HEK293 (cell line): ENCODE measurements at regions not wholly inside any gene's neighbourhood (a gene's known extent, or its start where the extent isn't known, plus 50 kb on each side); places are given as distances from the start of the nearest gene placed in this dataset.

Experiments
- CTCF ChIA-PET: fragments of 350-600 bp; formaldehyde crosslinking; extraction: SDS; loops from one replicate; lab custom pipeline; 2021; ENCODE audit warnings: antibody characterized with exemption; lab: Yijun Ruan, JAX
- POLR2A ChIA-PET: fragments of 300-600 bp; formaldehyde crosslinking; extraction: SDS; loops from one replicate; lab custom pipeline; 2020; ENCODE audit warnings: antibody characterized with exemption, inconsistent platforms; lab: Yijun Ruan, JAX
- H3K27ac ChIP-seq: fragments of 200-500 bp; sonication (Bioruptor generic); 2 replicates; pipeline ENCODE4 v1.5.1; 2014; ENCODE audit warnings: low read depth, low read length, control low read depth, inconsistent platforms; ENCODE audit errors: extremely low read depth
- H3K36me3 ChIP-seq, 2 experiments: fragments of 200-500 bp in 1 of 2; sonication (Bioruptor generic) in 1 of 2; 1 replicate in 1 of 2; 2 replicates in 1 of 2; pipeline ENCODE4 v1.5.1; 2014 to 2017; ENCODE audit warnings: inconsistent platforms in 2 of 2, low read length in 2 of 2; ENCODE audit not compliant: control insufficient read depth in 2 of 2, insufficient read depth in 1 of 2
- H3K4me1 ChIP-seq: fragments of 200-500 bp; sonication (Bioruptor generic); 2 replicates; pipeline ENCODE4 v1.5.1; 2014; ENCODE audit warnings: mild to moderate bottlenecking, low read length, inconsistent platforms; ENCODE audit not compliant: control insufficient read depth, insufficient read depth
- H3K4me3 ChIP-seq: 2 replicates; pipeline ENCODE4 v1.5.1; 2011; ENCODE audit warnings: low read depth, mild to moderate bottlenecking, control low read depth, low read length, moderate library complexity
- H3K9me3 ChIP-seq: fragments of 200-500 bp; sonication (Bioruptor generic); 2 replicates; pipeline ENCODE4 v1.5.1; 2014; ENCODE audit warnings: low read depth, low read length, inconsistent platforms; ENCODE audit not compliant: control insufficient read depth, insufficient read depth
- FEZF1 ChIP-seq: fragments of 450-650 bp; formaldehyde crosslinking; IDR thresholded peaks from 2 replicates; pipeline ENCODE4 v1.5.1; 2016; ENCODE audit warnings: missing biosample characterization, missing genetic modification characterization
- GLIS2 ChIP-seq: fragments of 450-650 bp; formaldehyde crosslinking; IDR thresholded peaks from 2 replicates; pipeline ENCODE4 v1.5.1; 2016; ENCODE audit warnings: missing biosample characterization, missing genetic modification characterization
- KLF8 ChIP-seq: fragments of 450-650 bp; formaldehyde crosslinking; IDR thresholded peaks from 2 replicates; pipeline ENCODE4 v1.5.1; 2016; ENCODE audit warnings: missing biosample characterization, missing genetic modification characterization
- PRDM6 ChIP-seq: fragments of 450-650 bp; formaldehyde crosslinking; IDR thresholded peaks from 2 replicates; pipeline ENCODE4 v1.5.1; 2017; ENCODE audit warnings: missing biosample characterization, missing genetic modification characterization
- SP2 ChIP-seq: fragments of 450-650 bp; formaldehyde crosslinking; IDR thresholded peaks from 2 replicates; pipeline ENCODE4 v1.5.1; 2016; ENCODE audit warnings: missing biosample characterization, missing genetic modification characterization
- TSHZ1 ChIP-seq: fragments of 450-650 bp; formaldehyde crosslinking; IDR thresholded peaks from 2 replicates; pipeline ENCODE4 v1.5.1; 2016; ENCODE audit warnings: missing biosample characterization, missing genetic modification characterization, borderline replicate concordance
- ZBTB48 ChIP-seq: fragments of 450-650 bp; formaldehyde crosslinking; IDR thresholded peaks from 2 replicates; pipeline ENCODE4 v1.5.1; 2016; ENCODE audit warnings: missing biosample characterization, missing genetic modification characterization
- ZNF112 ChIP-seq: fragments of 450-650 bp; formaldehyde crosslinking; IDR thresholded peaks from 2 replicates; pipeline ENCODE4 v1.5.0; 2017; ENCODE audit warnings: missing biosample characterization, missing genetic modification characterization
- ZNF2 ChIP-seq: fragments of 450-650 bp; formaldehyde crosslinking; IDR thresholded peaks from 2 replicates; pipeline ENCODE4 v1.5.1; 2016; ENCODE audit warnings: missing biosample characterization, missing genetic modification characterization
- ZNF398 ChIP-seq: fragments of 450-650 bp; formaldehyde crosslinking; IDR thresholded peaks from 2 replicates; pipeline ENCODE4 v1.5.1; 2017; ENCODE audit warnings: missing biosample characterization, missing genetic modification characterization
- ZNF549 ChIP-seq: fragments of 450-650 bp; IDR thresholded peaks from 2 replicates; pipeline ENCODE4 v1.5.1; 2018; ENCODE audit warnings: missing biosample characterization, missing genetic modification characterization, mild to moderate bottlenecking, inconsistent platforms, moderate library complexity
- ZNF561 ChIP-seq: fragments of 450-650 bp; IDR thresholded peaks from 2 replicates; pipeline ENCODE4 v1.5.1; 2018; ENCODE audit warnings: missing biosample characterization, missing genetic modification characterization, borderline replicate concordance
- ZNF747 ChIP-seq: fragments of 450-650 bp; formaldehyde crosslinking; IDR thresholded peaks from 2 replicates; pipeline ENCODE4 v1.5.1; 2016; ENCODE audit warnings: missing biosample characterization, missing genetic modification characterization
- ZNF837 ChIP-seq: fragments of 450-650 bp; formaldehyde crosslinking; IDR thresholded peaks from 2 replicates; pipeline ENCODE4 v1.5.1; 2016; ENCODE audit warnings: missing biosample characterization, missing genetic modification characterization
- ZSCAN18 ChIP-seq: fragments of 450-650 bp; formaldehyde crosslinking; IDR thresholded peaks from 2 replicates; pipeline ENCODE4 v1.5.1; 2016; ENCODE audit warnings: missing biosample characterization, missing genetic modification characterization
- ZXDB ChIP-seq: fragments of 450-650 bp; formaldehyde crosslinking; IDR thresholded peaks from 2 replicates; pipeline ENCODE4 v1.5.1; 2016; ENCODE audit warnings: missing biosample characterization, missing genetic modification characterization
- TF ChIP-seq, protein P1 (sequence below): fragments of 450-650 bp; formaldehyde crosslinking; conservative IDR thresholded peaks from 2 replicates; pipeline ENCODE4 v1.5.1; 2016; ENCODE audit warnings: low read depth, missing biosample characterization, missing genetic modification characterization
- TF ChIP-seq, protein P2 (sequence below): fragments of 450-650 bp; formaldehyde crosslinking; IDR thresholded peaks from 2 replicates; pipeline ENCODE4 v1.5.0; 2017; ENCODE audit warnings: missing biosample characterization, missing genetic modification characterization, borderline replicate concordance

GRCh38 chr12:19633194-19633593, 193.9 kb downstream of the AEBP2 start:
- ChIA-PET POLR2A (no interaction called here), CTCF (no interaction called here)
- H3K27ac ChIP-seq: no peak overlapping the region
- no peak for TF ChIP-seq ZNF549 (tag by site-specific recombination)
- TF ChIP-seq, protein P1, sequence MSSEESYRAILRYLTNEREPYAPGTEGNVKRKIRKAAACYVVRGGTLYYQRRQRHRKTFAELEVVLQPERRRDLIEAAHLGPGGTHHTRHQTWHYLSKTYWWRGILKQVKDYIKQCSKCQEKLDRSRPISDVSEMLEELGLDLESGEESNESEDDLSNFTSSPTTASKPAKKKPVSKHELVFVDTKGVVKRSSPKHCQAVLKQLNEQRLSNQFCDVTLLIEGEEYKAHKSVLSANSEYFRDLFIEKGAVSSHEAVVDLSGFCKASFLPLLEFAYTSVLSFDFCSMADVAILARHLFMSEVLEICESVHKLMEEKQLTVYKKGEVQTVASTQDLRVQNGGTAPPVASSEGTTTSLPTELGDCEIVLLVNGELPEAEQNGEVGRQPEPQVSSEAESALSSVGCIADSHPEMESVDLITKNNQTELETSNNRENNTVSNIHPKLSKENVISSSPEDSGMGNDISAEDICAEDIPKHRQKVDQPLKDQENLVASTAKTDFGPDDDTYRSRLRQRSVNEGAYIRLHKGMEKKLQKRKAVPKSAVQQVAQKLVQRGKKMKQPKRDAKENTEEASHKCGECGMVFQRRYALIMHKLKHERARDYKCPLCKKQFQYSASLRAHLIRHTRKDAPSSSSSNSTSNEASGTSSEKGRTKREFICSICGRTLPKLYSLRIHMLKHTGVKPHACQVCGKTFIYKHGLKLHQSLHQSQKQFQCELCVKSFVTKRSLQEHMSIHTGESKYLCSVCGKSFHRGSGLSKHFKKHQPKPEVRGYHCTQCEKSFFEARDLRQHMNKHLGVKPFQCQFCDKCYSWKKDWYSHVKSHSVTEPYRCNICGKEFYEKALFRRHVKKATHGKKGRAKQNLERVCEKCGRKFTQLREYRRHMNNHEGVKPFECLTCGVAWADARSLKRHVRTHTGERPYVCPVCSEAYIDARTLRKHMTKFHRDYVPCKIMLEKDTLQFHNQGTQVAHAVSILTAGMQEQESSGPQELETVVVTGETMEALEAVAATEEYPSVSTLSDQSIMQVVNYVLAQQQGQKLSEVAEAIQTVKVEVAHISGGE (tag by site-specific recombination): no peak
- no peak for TF ChIP-seq ZXDB (tag by site-specific recombination)
- TF ChIP-seq ZNF398 (tag by site-specific recombination): no peak
- TF ChIP-seq ZNF747: no peak
- no peak for TF ChIP-seq TSHZ1 (tag by site-specific recombination)
- TF ChIP-seq, protein P2, sequence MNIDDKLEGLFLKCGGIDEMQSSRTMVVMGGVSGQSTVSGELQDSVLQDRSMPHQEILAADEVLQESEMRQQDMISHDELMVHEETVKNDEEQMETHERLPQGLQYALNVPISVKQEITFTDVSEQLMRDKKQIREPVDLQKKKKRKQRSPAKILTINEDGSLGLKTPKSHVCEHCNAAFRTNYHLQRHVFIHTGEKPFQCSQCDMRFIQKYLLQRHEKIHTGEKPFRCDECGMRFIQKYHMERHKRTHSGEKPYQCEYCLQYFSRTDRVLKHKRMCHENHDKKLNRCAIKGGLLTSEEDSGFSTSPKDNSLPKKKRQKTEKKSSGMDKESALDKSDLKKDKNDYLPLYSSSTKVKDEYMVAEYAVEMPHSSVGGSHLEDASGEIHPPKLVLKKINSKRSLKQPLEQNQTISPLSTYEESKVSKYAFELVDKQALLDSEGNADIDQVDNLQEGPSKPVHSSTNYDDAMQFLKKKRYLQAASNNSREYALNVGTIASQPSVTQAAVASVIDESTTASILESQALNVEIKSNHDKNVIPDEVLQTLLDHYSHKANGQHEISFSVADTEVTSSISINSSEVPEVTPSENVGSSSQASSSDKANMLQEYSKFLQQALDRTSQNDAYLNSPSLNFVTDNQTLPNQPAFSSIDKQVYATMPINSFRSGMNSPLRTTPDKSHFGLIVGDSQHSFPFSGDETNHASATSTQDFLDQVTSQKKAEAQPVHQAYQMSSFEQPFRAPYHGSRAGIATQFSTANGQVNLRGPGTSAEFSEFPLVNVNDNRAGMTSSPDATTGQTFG (tag by site-specific recombination): no peak
- TF ChIP-seq ZSCAN18 (tag by site-specific recombination): no peak
- TF ChIP-seq KLF8: no peak
- no peak for TF ChIP-seq PRDM6 (tag by site-specific recombination)
- no peak for TF ChIP-seq SP2 (tag by site-specific recombination)
- TF ChIP-seq ZNF561: no peak
- TF ChIP-seq ZNF2 (tag by site-specific recombination): no peak
- TF ChIP-seq ZBTB48: no peak
- no peak for TF ChIP-seq FEZF1 (tag by site-specific recombination)
- TF ChIP-seq ZNF837 (tag by site-specific recombination): no peak
- no peak for TF ChIP-seq ZNF112
- no peak for TF ChIP-seq GLIS2 (tag by site-specific recombination)
- H3K36me3 ChIP-seq: no peaks in the 10 kb centered on the region
- no peak overlapping the region for H3K4me3 ChIP-seq
- no peaks in the 10 kb centered on the region for H3K9me3 ChIP-seq
- no peaks in the 10 kb centered on the region for H3K4me1 ChIP-seq
